GM23248 (cell line): ENCODE measurements at regions not wholly inside any gene's neighbourhood (a gene's known extent, or its start where the extent isn't known, plus 50 kb on each side); places are given as distances from the start of the nearest gene placed in this dataset.

Source experiments
- EZH2 ChIP-seq: fragments of 200-600 bp; sonication (generic); IDR thresholded peaks from 2 replicates; pipeline ENCODE4 v1.6.1; 2018; ENCODE audit warnings: antibody characterized with exemption, mild to moderate bottlenecking; ENCODE audit not compliant: insufficient read depth, poor library complexity, severe bottlenecking
- EZH2phosphoT487 ChIP-seq: fragments of 200-600 bp; sonication (generic); IDR thresholded peaks from 2 replicates; pipeline ENCODE4 v1.6.1; 2018; ENCODE audit warnings: antibody characterized with exemption, moderate library complexity, mild to moderate bottlenecking, low read depth; ENCODE audit not compliant: insufficient read depth

- TF ChIP-seq EZH2: no peak
- no peak for TF ChIP-seq EZH2phosphoT487
Measured at GRCh38 chr18:8990276-8991031, 112.0 kb upstream of the NDUFV2 start.
